ENCODE measurements at regions not wholly inside any gene's neighbourhood (a gene's known extent, or its start where the extent isn't known, plus 50 kb on each side); places are given as distances from the start of the nearest gene placed in this dataset.

- Histone ChIP-seq H3K9ac (ENCODE audit: insufficient read length) (no peak overlapping the region), H3K9me3 (ENCODE audit: low read depth, low read length) (no peaks in the 10 kb centered on the region), H3K4me3 (no peak overlapping the region), H3K36me3 (ENCODE audit: insufficient read depth, low read length) (no peaks in the 10 kb centered on the region), H3K27ac (no peak overlapping the region)
- DNase-seq (ENCODE audit: low read depth, low spot score) = no peak
- TF ChIP-seq FOXP2 (optimal IDR thresholded peaks at IDR 0.05; ENCODE audit: control extremely low read depth, extremely low read length, insufficient read depth) (no peak), EZH2 (IDR thresholded peaks at IDR 0.05) (no peak)
These were observed 392.1 kb upstream of the PODXL start for GRCh38 chr7:131948434-131949053.

GRCh38 chr7:131947661-131948060 is 391.2 kb upstream of the PODXL start:
- H3K36me3 ChIP-seq (ENCODE audit: insufficient read depth, low read length) = no peaks in the 10 kb centered on the region
- no peak for DNase-seq (ENCODE audit: low read depth, low spot score)
- H3K9me3 ChIP-seq (ENCODE audit: low read depth, low read length) = no peaks in the 10 kb centered on the region
- H3K9ac ChIP-seq (ENCODE audit: insufficient read length) = no peak overlapping the region
- no peak overlapping the region for H3K27ac ChIP-seq
- TF ChIP-seq EZH2 (IDR thresholded peaks at IDR 0.05) (no peak), FOXP2 (optimal IDR thresholded peaks at IDR 0.05; ENCODE audit: control extremely low read depth, extremely low read length, insufficient read depth) (no peak), POLR2AphosphoS5 (IDR thresholded peaks at IDR 0.05; ENCODE audit: borderline replicate concordance, low read depth, low read length) (no peak)
- H3K4me3 ChIP-seq = no peak overlapping the region

GRCh38 chr7:131945957-131946544 is 389.6 kb upstream of the PODXL start:
- TF ChIP-seq EZH2 (IDR thresholded peaks at IDR 0.05) = no peak
- TF ChIP-seq FOXP2 (optimal IDR thresholded peaks at IDR 0.05; ENCODE audit: control extremely low read depth, extremely low read length, insufficient read depth) = no peak
- TF ChIP-seq POLR2AphosphoS5 (IDR thresholded peaks at IDR 0.05; ENCODE audit: borderline replicate concordance, low read depth, low read length) = no peak
- no peak for DNase-seq (ENCODE audit: low read depth, low spot score)
- Histone ChIP-seq H3K36me3 (ENCODE audit: insufficient read depth, low read length) (no peaks in the 10 kb centered on the region), H3K9me3 (ENCODE audit: low read depth, low read length) (no peaks in the 10 kb centered on the region), H3K4me3 (no peak overlapping the region), H3K9ac (ENCODE audit: insufficient read length) (no peak overlapping the region), H3K27ac (no peak overlapping the region)

GRCh38 chr7:131945313-131945911 is 389.0 kb upstream of the PODXL start:
- Histone ChIP-seq H3K9ac (ENCODE audit: insufficient read length) (no peak overlapping the region), H3K4me3 (no peak overlapping the region), H3K36me3 (ENCODE audit: insufficient read depth, low read length) (no peaks in the 10 kb centered on the region), H3K9me3 (ENCODE audit: low read depth, low read length) (no peaks in the 10 kb centered on the region), H3K27ac (no peak overlapping the region)
- TF ChIP-seq POLR2AphosphoS5 (IDR thresholded peaks at IDR 0.05; ENCODE audit: borderline replicate concordance, low read depth, low read length) = no peak
- no peak for TF ChIP-seq EZH2 (IDR thresholded peaks at IDR 0.05)
- TF ChIP-seq FOXP2 (optimal IDR thresholded peaks at IDR 0.05; ENCODE audit: control extremely low read depth, extremely low read length, insufficient read depth) = no peak
- DNase-seq (ENCODE audit: low read depth, low spot score) = no peak

- no peak overlapping the region for H3K9ac ChIP-seq (ENCODE audit: insufficient read length)
- no peaks in the 10 kb centered on the region for H3K9me3 ChIP-seq (ENCODE audit: low read depth, low read length)
- DNase-seq (ENCODE audit: low read depth, low spot score) = no peak
- H3K36me3 ChIP-seq (ENCODE audit: insufficient read depth, low read length) = no peaks in the 10 kb centered on the region
- no peak overlapping the region for H3K4me3 ChIP-seq
- no peak overlapping the region for H3K27ac ChIP-seq
- TF ChIP-seq FOXP2 (optimal IDR thresholded peaks at IDR 0.05; ENCODE audit: control extremely low read depth, extremely low read length, insufficient read depth) (no peak), EZH2 (IDR thresholded peaks at IDR 0.05) (no peak), POLR2AphosphoS5 (IDR thresholded peaks at IDR 0.05; ENCODE audit: borderline replicate concordance, low read depth, low read length) (no peak)
These were observed 388.2 kb upstream of the PODXL start for GRCh38 chr7:131944556-131945069.

GRCh38 chr7:131943646-131944045 is 387.2 kb upstream of the PODXL start:
- DNase-seq (ENCODE audit: low read depth, low spot score) = no peak
- Histone ChIP-seq H3K9me3 (ENCODE audit: low read depth, low read length) (no peaks in the 10 kb centered on the region), H3K9ac (ENCODE audit: insufficient read length) (no peak overlapping the region), H3K36me3 (ENCODE audit: insufficient read depth, low read length) (no peaks in the 10 kb centered on the region), H3K4me3 (no peak overlapping the region), H3K27ac (no peak overlapping the region)
- no peak for TF ChIP-seq EZH2 (IDR thresholded peaks at IDR 0.05)
- no peak for TF ChIP-seq FOXP2 (optimal IDR thresholded peaks at IDR 0.05; ENCODE audit: control extremely low read depth, extremely low read length, insufficient read depth)
- no peak for TF ChIP-seq POLR2AphosphoS5 (IDR thresholded peaks at IDR 0.05; ENCODE audit: borderline replicate concordance, low read depth, low read length)

- DNase-seq (ENCODE audit: low read depth, low spot score) = no peak
- no peak for TF ChIP-seq FOXP2 (optimal IDR thresholded peaks at IDR 0.05; ENCODE audit: control extremely low read depth, extremely low read length, insufficient read depth)
- TF ChIP-seq EZH2 (IDR thresholded peaks at IDR 0.05) = no peak
- no peak for TF ChIP-seq POLR2AphosphoS5 (IDR thresholded peaks at IDR 0.05; ENCODE audit: borderline replicate concordance, low read depth, low read length)
- H3K9ac ChIP-seq (ENCODE audit: insufficient read length) = no peak overlapping the region
- no peaks in the 10 kb centered on the region for H3K36me3 ChIP-seq (ENCODE audit: insufficient read depth, low read length)
- no peak overlapping the region for H3K27ac ChIP-seq
- no peak overlapping the region for H3K4me3 ChIP-seq
- H3K9me3 ChIP-seq (ENCODE audit: low read depth, low read length) = no peaks in the 10 kb centered on the region
These were observed 386.8 kb upstream of the PODXL start for GRCh38 chr7:131943211-131943610.

GRCh38 chr7:131942287-131943150 is 386.1 kb upstream of the PODXL start:
- no peaks in the 10 kb centered on the region for H3K9me3 ChIP-seq (ENCODE audit: low read depth, low read length)
- no peaks in the 10 kb centered on the region for H3K36me3 ChIP-seq (ENCODE audit: insufficient read depth, low read length)
- TF ChIP-seq EZH2 (IDR thresholded peaks at IDR 0.05) (no peak), FOXP2 (optimal IDR thresholded peaks at IDR 0.05; ENCODE audit: control extremely low read depth, extremely low read length, insufficient read depth) (no peak), POLR2AphosphoS5 (IDR thresholded peaks at IDR 0.05; ENCODE audit: borderline replicate concordance, low read depth, low read length) (no peak)
- no peak for DNase-seq (ENCODE audit: low read depth, low spot score)
- no peak overlapping the region for H3K27ac ChIP-seq
- H3K4me3 ChIP-seq = no peak overlapping the region
- no peak overlapping the region for H3K9ac ChIP-seq (ENCODE audit: insufficient read length)
